SK-N-MC (cell line): ENCODE measurements at regions not wholly inside any gene's neighbourhood (a gene's known extent, or its start where the extent isn't known, plus 50 kb on each side); places are given as distances from the start of the nearest gene placed in this dataset.

Experiments used
- EZH2 ChIP-seq: fragments of 200-600 bp; sonication (generic); IDR thresholded peaks from one replicate; pipeline ENCODE4 v1.6.1; 2017; ENCODE audit warnings: antibody characterized with exemption
- FOXP2 ChIP-seq: optimal IDR thresholded peaks from 2 replicates; pipeline ENCODE3; 2011; ENCODE audit warnings: mild to moderate bottlenecking, moderate library complexity; ENCODE audit not compliant: insufficient read depth; ENCODE audit errors: extremely low read length, control extremely low read depth
- POLR2AphosphoS5 ChIP-seq: IDR thresholded peaks from 2 replicates; pipeline ENCODE4 v1.6.1; 2012; ENCODE audit warnings: mild to moderate bottlenecking, low read depth, low read length, borderline replicate concordance

DNA sequence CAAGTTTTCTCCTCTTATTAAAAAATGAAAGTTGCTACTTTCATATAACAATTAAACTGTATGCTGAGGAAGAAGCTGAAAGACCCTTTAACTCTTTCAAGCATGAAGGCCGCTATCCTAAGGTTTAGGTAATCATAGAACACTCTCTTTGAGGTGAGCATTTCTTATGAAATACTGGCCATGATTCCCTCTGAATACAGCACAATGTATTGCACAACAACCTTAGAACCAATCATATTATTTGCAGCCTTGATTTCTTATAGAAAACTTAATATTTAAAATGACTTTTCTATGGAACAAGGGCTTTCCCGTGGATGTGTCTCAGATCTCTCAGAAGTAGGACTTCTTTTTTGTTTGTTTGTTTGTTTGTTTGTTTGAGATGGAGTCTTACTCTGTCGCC is 333.4 kb upstream of the TEX13C start:
- TF ChIP-seq POLR2AphosphoS5 (no peak), EZH2 (no peak), FOXP2 (no peak)
